Activated CD4-positive, alpha-beta memory T cell treated with anti-CD3 and anti-CD28 coated beads for 36 hours (primary cell): ENCODE measurements at regions not wholly inside any gene's neighbourhood (a gene's known extent, or its start where the extent isn't known, plus 50 kb on each side); places are given as distances from the start of the nearest gene placed in this dataset.
"Not testable (repeated sequence)": the region's sequence is repeated elsewhere in the genome, so short reads cannot be mapped to it uniquely, and the experiment has no call there.

Experiments used
- CTCF ChIA-PET: fragments of 350-600 bp; sonication (Branson Sonifier 250); formaldehyde crosslinking; loops from one replicate; lab custom pipeline; 2021; ENCODE audit warnings: antibody characterized with exemption, inconsistent platforms; lab: Charles Lee
- POLR2A ChIA-PET: fragments of 350-600 bp; sonication (Branson Sonifier 250); formaldehyde crosslinking; loops from one replicate; lab custom pipeline; 2021; ENCODE audit warnings: antibody characterized with exemption; lab: Charles Lee
- DNase-seq: peaks from one replicate; pipeline ENCODE4 v3.0.0-alpha.2; 2020
- H3K27ac Mint-ChIP-seq: one replicate; pipeline ENCODE4 v1.8.0; 2021; ENCODE audit warnings: mixed read lengths
- H3K27me3 Mint-ChIP-seq: one replicate; pipeline ENCODE4 v1.8.0; 2021; ENCODE audit warnings: mixed read lengths
- H3K36me3 Mint-ChIP-seq: one replicate; pipeline ENCODE4 v1.8.0; 2021; ENCODE audit warnings: mixed read lengths
- H3K4me1 Mint-ChIP-seq: one replicate; pipeline ENCODE4 v1.8.0; 2021; ENCODE audit warnings: low read depth, mixed read lengths
- H3K4me3 Mint-ChIP-seq: one replicate; pipeline ENCODE4 v1.8.0; 2021; ENCODE audit warnings: mild to moderate bottlenecking, mixed read lengths
- H3K9me3 Mint-ChIP-seq: one replicate; pipeline ENCODE4 v1.8.0; 2021; ENCODE audit warnings: mixed read lengths
- intact Hi-C: fragments of 100-400 bp; cut with micrococcal nuclease; formaldehyde crosslinking; loops from one replicate; pipeline ENCODE4 v1.15.1; 2023

- H3K4me3 Mint-ChIP-seq: no peak overlapping the region
- no peaks in the 10 kb centered on the region for H3K4me1 Mint-ChIP-seq
- no peaks in the 10 kb centered on the region for H3K27me3 Mint-ChIP-seq
- peaks cover 5% of the 10 kb centered on the region for H3K9me3 Mint-ChIP-seq
- intact Hi-C loops: no loop called here
- no peak for DNase-seq
- H3K27ac Mint-ChIP-seq: no peak overlapping the region
- no peaks in the 10 kb centered on the region for H3K36me3 Mint-ChIP-seq
- ChIA-PET POLR2A (no interaction called here), CTCF (interaction anchor here (2.4 kb wide), 1 partner anchor 18 kb away, joined by 8 read pairs; no protein-coding TSS in a partner anchor)
These were observed 180.3 kb downstream of the SH2D4B start for GRCh38 chr10:80718024-80718423.

- Mint-ChIP-seq H3K4me1 (no peaks in the 10 kb centered on the region), H3K27ac (no peak overlapping the region), H3K4me3 (no peak overlapping the region), H3K27me3 (no peaks in the 10 kb centered on the region), H3K9me3 (peaks cover 5% of the 10 kb centered on the region), H3K36me3 (no peaks in the 10 kb centered on the region)
- POLR2A ChIA-PET: no interaction called here
- no peak for DNase-seq
- intact Hi-C loops: no loop called here
- CTCF ChIA-PET: no interaction called here
These were observed 182.2 kb downstream of the SH2D4B start for GRCh38 chr10:80719935-80720334.

- Mint-ChIP-seq H3K4me1 (no peaks in the 10 kb centered on the region), H3K36me3 (no peaks in the 10 kb centered on the region)
- POLR2A ChIA-PET: no interaction called here
These were observed 182.8 kb downstream of the SH2D4B start for GRCh38 chr10:80720549-80720948.

GRCh38 chr10:80728354-80728753, 190.7 kb downstream of the SH2D4B start:
- H3K27me3 Mint-ChIP-seq, CTCF ChIA-PET, H3K36me3 Mint-ChIP-seq, H3K9me3 Mint-ChIP-seq, H3K27ac Mint-ChIP-seq, intact Hi-C loops, POLR2A ChIA-PET, H3K4me1 Mint-ChIP-seq, DNase-seq, H3K4me3 Mint-ChIP-seq: not testable (repeated sequence)

More at GRCh38 chr10:80720549-80720948, 182.8 kb downstream of the SH2D4B start:
- DNase-seq: no peak
- H3K27me3 Mint-ChIP-seq: no peaks in the 10 kb centered on the region
- intact Hi-C loops: no loop called here
- H3K27ac Mint-ChIP-seq: no peak overlapping the region
- peaks cover 5% of the 10 kb centered on the region for H3K9me3 Mint-ChIP-seq
- H3K4me3 Mint-ChIP-seq: no peak overlapping the region
- CTCF ChIA-PET: no interaction called here

GRCh38 chr10:80729896-80730295, 192.2 kb downstream of the SH2D4B start:
- H3K4me3 Mint-ChIP-seq: no peak overlapping the region
- no peaks in the 10 kb centered on the region for H3K4me1 Mint-ChIP-seq
- H3K27ac Mint-ChIP-seq: no peak overlapping the region
- no peaks in the 10 kb centered on the region for H3K36me3 Mint-ChIP-seq
- H3K9me3 Mint-ChIP-seq: no peaks in the 10 kb centered on the region
- H3K27me3 Mint-ChIP-seq: peaks cover 3% of the 10 kb centered on the region
- POLR2A ChIA-PET: no interaction called here
- CTCF ChIA-PET: no interaction called here
- intact Hi-C loops: no loop called here
- no peak for DNase-seq

DNA sequence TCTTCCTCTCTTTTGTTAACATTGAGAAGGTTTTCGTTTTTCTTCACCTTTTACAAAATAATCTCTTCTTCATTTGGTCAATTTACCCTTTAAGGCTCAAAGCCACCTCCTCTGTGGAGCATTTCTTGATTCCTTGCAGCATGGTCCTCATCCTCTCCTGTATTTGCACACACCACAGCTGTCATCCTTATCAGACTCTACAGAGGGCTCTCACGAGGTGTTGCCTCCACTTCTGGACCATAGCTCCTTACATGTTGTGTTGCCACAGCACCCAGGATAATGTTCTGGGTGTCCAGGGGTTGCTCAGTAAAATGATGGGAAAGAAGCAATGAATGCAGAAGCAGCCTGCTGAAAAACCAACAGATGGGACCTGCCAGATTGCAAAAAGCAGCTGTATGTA, 192.8 kb downstream of the SH2D4B start:
- ChIA-PET POLR2A (no interaction called here), CTCF (no interaction called here)
- H3K4me3 Mint-ChIP-seq: no peak overlapping the region
- intact Hi-C loops: no loop called here
- H3K9me3 Mint-ChIP-seq: no peaks in the 10 kb centered on the region
- H3K36me3 Mint-ChIP-seq: no peaks in the 10 kb centered on the region
- H3K27me3 Mint-ChIP-seq: peaks cover 3% of the 10 kb centered on the region
- DNase-seq: no peak
- no peaks in the 10 kb centered on the region for H3K4me1 Mint-ChIP-seq
- H3K27ac Mint-ChIP-seq: no peak overlapping the region

DNA sequence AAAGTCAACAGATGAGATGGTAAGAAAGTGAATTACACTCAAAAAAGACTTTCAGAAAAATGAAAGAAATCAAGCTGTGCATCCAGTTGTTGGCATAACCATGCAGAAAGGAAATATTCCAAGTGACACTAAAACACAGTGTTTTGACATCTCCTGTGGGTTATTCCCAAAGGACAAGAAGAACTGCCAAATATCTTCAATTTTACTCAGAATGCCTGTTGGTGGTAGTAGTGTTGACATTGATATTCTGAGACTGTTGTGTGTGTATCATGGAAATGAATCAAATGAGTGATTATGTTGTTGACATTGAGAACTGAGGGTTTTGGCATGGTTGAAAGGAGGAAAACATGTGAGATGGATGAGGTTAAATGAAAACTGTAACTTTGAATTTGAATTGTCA, 196.9 kb downstream of the SH2D4B start:
- Mint-ChIP-seq H3K36me3 (no peaks in the 10 kb centered on the region), H3K27ac (no peak overlapping the region), H3K4me1 (no peaks in the 10 kb centered on the region), H3K4me3 (no peak overlapping the region), H3K27me3 (peaks cover 6% of the 10 kb centered on the region), H3K9me3 (no peaks in the 10 kb centered on the region)
- no peak for DNase-seq
- intact Hi-C loops: no loop called here
- CTCF ChIA-PET: no interaction called here
- POLR2A ChIA-PET: no interaction called here

DNA sequence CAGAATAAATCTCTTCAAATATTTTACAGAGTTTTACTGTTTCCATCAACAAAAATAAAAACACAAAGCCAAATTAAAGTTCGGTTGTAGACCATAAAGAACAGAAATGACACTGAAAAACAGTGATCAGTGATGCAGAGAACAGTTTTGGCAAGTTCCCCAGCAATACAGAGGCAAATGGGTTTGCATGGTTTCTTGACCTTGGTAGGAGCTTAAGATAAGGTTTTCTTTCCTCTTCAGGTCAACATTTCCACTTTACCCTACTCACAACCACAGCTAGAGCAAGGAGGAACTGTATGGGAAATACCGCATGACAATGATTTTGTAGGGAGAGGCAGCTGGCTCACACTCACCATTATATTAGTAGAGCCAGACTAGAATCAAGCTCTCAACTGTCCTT, 199.5 kb downstream of the SH2D4B start:
- intact Hi-C loops: no loop called here
- Mint-ChIP-seq H3K27me3 (peaks cover 10% of the 10 kb centered on the region), H3K36me3 (no peaks in the 10 kb centered on the region), H3K9me3 (no peaks in the 10 kb centered on the region), H3K27ac (no peak overlapping the region), H3K4me1 (no peaks in the 10 kb centered on the region), H3K4me3 (no peak overlapping the region)
- ChIA-PET POLR2A (no interaction called here), CTCF (no interaction called here)
- no peak for DNase-seq

DNA sequence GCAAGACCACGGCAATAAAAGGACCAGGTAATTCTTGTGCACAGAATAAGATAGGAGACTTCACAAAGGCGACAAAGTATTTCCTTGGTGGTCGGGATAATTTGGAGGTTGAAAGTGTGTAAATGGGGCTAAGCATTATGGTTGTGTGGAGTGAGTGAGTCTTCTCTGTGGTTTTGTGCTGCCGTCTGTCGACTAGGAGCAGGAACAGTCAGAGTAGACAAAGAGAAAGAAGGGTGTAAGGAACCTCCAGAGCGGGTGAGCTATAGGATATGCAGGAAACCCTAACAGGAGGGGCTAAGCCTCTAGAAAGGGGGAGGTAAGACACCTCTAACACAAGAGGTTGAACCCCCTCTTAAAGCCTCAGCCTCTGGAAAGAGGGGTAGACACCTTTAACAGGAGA, 201.6 kb downstream of the SH2D4B start:
- H3K4me3 Mint-ChIP-seq: no peak overlapping the region
- intact Hi-C loops: no loop called here
- peaks cover 14% of the 10 kb centered on the region for H3K27me3 Mint-ChIP-seq

DNA sequence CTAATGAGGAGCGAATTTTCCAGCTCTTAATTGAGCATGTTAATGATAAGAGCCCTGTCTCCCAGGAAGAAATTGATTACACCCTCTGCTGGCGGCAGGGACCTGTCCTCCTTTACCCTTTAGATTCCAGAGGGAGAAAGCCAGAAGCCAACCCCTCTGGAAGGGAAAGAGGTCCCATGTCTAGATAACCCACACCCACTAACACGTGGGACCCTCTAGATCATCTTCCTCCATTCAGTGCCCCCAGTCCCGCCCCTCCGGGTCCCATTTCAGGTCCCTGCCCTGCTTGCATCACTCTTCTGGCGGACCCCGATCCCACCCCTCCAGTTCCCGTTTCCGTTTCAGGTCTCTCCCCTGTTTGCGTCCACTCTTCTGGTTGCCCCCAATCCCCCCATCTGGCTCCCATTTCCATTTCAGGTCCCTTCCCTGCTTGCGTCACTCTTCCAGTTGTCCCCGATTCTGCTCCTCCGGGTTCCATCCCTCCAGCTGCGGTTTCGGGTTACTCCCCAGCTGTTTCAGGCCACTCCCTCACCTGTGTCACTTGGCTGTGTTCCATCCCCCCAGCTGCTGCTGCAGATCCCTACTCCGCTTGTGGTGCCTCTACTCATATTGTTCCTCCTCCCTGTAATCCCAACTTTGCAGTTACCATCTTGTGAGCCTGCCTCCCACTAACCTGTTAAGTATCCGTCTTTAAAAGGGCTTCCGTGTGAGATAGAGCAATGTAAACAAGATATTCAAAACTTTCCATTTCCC, 202.4 kb downstream of the SH2D4B start:
- Mint-ChIP-seq H3K27me3 (peaks cover 14% of the 10 kb centered on the region), H3K36me3 (no peaks in the 10 kb centered on the region), H3K4me3 (no peak overlapping the region), H3K4me1 (no peaks in the 10 kb centered on the region), H3K27ac (no peak overlapping the region), H3K9me3 (no peaks in the 10 kb centered on the region)
- ChIA-PET POLR2A (no interaction called here), CTCF (no interaction called here)
- no peak for DNase-seq
- intact Hi-C loops: no loop called here

More for the DNA sequence above, 201.6 kb downstream of the SH2D4B start:
- Mint-ChIP-seq H3K27ac (no peak overlapping the region), H3K4me1 (no peaks in the 10 kb centered on the region), H3K36me3 (no peaks in the 10 kb centered on the region), H3K9me3 (no peaks in the 10 kb centered on the region)
- ChIA-PET POLR2A (no interaction called here), CTCF (no interaction called here)
- DNase-seq: no peak

GRCh38 chr10:80741278-80741677, 203.6 kb downstream of the SH2D4B start:
- DNase-seq: no peak
- Mint-ChIP-seq H3K4me1 (no peaks in the 10 kb centered on the region), H3K27ac (no peak overlapping the region), H3K27me3 (peaks cover 14% of the 10 kb centered on the region), H3K9me3 (no peaks in the 10 kb centered on the region), H3K36me3 (no peaks in the 10 kb centered on the region), H3K4me3 (no peak overlapping the region)
- POLR2A ChIA-PET: no interaction called here
- intact Hi-C loops: no loop called here
- CTCF ChIA-PET: no interaction called here

DNA sequence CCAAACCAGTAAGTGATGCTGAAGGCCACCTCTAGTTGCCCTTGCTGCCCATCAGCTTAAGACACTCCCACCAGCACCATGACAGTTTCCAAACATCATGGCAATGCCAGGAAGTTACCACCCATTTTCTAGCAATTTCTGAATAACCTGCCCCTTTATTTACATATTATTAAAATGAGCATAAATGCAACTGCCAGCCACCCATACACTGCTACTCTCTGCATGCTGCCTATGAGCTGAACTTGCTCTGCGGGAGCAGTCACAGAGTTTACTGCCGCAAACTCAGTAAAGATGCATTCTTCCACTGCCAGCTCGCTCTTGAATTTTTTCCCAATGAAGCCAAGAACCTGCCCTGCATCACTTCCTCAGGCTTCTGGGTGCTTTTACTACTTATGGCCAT, 212.6 kb downstream of the SH2D4B start:
- Mint-ChIP-seq H3K27me3 (peaks cover 3% of the 10 kb centered on the region), H3K4me3 (no peak overlapping the region), H3K36me3 (no peaks in the 10 kb centered on the region), H3K27ac (no peak overlapping the region), H3K4me1 (no peaks in the 10 kb centered on the region), H3K9me3 (no peaks in the 10 kb centered on the region)
- DNase-seq: no peak
- ChIA-PET POLR2A (no interaction called here), CTCF (no interaction called here)
- intact Hi-C loops: no loop called here

GRCh38 chr10:80751940-80752339, 214.2 kb downstream of the SH2D4B start:
- Mint-ChIP-seq H3K9me3 (no peaks in the 10 kb centered on the region), H3K4me1 (no peaks in the 10 kb centered on the region), H3K36me3 (no peaks in the 10 kb centered on the region), H3K27ac (no peak overlapping the region), H3K27me3 (peaks cover 3% of the 10 kb centered on the region), H3K4me3 (no peak overlapping the region)
- intact Hi-C loops: no loop called here
- ChIA-PET POLR2A (no interaction called here), CTCF (no interaction called here)
- no peak for DNase-seq
